HG02678 (cell line): ENCODE measurements at regions not wholly inside any gene's neighbourhood (a gene's known extent, or its start where the extent isn't known, plus 50 kb on each side); places are given as distances from the start of the nearest gene placed in this dataset.

Source experiments
- ATAC-seq: cut with Tn5 transposase; IDR thresholded peaks from one replicate; pipeline ENCODE4 v1.9.1; 2021; ENCODE audit warnings: mild to moderate bottlenecking, moderate library complexity; ENCODE audit not compliant: unreplicated experiment

DNA sequence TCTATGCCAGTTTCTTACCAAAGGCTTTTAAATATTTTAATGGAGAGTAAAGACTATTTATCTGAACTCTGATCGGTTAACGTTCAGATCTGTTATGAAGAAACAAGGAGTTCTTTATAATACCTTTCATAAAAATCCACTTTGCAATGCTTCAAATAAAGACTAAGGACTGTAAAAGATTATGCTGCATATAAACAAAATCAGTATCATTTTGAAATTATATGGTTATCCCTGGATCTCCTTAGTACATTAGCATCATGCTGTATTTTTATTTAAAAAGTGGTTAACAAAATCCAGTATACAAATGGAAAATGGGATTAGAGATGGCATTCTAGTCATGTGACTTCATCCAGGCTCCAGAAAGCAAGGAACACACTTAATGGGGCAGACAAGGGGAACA is 386.8 kb downstream of the LMO4 start:
- ATAC-seq, result no peak

DNA sequence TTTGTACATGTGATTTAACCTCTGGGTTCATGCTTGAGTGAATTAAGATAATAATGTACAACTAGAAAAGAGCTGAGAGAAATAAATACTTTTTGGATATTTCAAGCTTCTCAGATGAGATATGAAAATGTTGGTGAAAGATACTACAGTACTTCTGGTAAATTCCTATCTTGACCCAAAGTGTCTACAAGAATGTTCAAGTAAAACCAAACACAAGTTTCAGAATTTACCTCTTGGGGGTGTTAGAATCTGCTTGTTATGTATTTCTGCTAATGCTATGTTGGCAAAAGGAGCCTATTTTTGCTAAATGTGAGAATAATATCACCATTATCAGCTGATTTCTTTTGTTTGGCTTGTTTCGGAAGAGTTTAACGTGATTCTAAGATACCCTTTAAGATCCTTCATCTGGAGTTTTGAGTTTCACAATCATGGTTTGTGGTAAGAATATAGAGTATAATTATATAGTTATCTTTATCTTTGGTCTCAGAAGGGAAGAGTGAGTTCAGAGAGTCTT is 388.5 kb downstream of the LMO4 start:
- no peak for ATAC-seq

DNA sequence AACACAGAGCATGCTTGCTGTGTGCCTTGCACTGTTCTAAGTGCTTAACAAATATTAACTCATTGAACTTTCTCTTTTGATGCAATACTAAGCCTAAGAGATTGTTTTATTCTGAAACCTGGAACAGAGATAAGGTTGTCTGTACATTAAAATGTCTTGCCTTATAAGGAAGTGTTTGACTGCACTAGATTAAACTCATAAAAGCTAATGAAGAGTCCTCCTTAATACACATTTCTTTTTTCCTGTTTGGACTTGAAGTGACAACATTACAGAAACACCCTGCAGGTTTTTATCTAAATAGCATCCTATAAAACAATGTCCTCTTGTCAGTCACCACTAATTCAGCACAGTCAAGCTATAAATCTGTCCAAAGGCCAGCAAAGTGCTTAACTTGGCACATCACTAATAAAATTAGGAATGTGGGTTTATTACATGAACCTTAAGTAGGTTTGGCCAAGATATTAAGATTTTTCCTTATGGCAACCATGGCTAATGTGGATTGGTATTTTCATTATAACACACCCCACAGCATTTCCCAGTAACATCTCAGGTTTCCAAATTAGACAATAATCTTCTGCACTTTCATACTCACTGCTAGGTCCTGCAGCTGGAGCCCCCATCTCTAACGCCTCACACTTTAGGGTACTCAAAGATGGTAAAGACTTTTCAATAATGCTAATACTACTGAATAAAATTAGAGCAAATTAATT is 389.7 kb downstream of the LMO4 start:
- no peak for ATAC-seq

DNA sequence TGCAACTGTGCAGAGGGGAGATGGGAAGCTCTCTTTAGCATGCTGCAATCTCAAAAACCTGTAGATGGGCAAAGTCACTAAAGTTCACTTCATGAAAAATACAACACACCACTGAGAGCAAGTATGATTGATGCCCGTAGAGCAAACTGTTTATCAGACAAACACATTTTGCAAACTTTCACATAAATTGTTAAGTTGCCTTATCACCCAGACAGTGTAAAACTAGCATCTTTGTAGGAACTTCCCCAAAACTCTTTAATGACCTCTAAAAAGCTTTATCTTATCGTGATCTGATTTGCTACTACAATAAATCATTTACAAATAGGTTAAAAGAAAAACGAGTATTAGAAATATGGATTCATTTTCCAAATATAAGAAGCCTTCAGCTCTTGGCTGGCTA is 391.0 kb downstream of the LMO4 start:
- no peak for ATAC-seq

DNA sequence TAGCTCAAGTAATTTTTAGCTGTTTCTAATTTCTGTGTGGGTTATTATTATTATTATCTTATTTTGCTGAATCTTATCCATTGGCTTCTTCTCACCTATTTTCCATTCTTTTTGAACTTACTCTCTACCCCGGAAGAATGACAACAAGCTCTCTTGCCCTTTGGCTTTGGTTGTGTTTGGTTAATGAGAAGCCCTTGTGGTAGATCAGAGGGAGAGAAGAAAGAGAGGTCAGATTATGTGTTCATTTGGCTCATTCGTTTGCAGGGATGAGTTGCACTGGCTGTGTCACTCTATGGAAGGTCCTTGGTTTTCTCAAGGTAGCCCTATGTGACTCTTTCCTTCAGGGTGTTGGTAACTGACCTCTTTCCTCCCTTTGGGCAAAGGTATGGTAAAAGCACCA is 391.9 kb downstream of the LMO4 start:
- no peak for ATAC-seq

DNA sequence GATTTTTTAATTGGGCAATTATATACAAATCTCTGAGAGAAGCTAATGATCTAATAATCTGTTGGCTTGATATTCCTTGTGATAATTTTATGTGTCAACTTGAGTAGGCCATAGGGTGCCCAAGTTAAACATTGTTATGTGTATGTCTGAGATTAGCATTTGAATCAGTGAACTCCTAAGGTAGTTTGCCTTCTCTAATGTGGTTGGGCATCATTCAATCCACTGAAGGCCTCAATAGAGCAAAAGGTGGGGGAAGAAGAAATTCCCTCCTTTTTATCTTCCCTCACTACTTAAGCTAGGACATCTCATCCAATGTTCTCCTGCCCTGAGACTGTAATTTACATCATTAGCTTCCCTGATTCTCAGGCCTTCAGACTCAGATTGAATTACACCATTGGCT is 394.5 kb downstream of the LMO4 start:
- no peak for ATAC-seq

DNA sequence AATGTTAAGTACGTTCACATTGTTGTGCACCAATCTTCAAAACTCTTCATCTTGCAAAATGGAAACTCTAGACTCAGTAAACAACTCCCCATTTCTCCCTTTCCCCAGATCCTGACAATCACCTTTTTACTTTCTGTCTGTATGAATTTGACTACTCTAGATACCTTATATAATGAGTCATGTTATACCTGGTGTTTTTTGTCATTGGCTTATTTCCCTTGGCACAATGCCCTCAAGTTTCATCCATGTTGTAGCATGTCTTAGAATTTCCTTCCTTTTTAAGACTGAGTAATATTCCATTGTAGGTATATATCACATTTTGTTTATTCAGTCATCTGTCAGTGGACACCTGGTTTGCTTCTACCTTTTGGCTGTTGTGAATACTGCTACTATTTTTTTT is 399.5 kb downstream of the LMO4 start:
- ATAC-seq, result no peak

DNA sequence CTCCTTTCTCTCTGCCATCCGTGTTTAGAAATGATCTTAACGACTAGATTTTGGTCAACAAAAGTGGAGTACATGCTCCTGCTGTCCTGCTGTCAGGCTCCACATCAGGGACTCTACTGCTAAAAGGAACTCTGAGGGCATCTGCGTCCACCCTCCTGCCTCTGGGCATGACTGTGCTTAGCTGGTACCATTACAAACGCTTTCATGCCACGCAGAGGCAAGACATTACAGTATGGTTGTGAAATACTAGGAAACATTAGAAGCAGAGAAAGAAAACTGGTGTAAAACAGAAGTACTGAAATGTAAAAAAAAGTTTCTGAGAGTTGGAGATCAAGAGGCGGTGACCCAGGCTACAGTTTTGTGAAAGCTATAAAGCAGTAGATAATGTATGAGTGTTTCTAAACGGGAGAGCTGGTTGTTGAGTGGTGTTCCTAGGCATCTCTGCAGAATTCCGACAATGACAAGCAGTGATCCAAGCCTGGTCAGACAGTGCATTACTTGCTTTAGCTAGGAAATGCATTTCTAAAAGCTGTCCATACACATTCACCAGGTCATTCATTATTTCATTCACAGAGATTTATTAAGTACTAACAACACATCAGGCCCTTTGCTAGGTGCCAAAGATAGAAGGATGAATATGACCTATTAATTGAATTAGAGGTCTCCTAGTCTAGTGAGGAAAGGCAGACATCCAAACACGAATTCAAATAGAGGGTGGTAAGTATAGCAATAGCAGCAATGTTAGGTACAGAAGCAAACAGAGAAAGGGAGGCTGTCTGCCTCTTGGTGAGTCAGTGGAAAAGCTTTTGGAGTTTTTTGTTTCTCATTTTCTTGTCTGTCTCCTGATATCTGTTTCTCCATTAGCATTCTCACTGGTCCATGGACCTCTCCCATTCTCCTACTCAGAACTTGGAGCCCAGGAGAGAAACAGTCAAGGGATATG is 401.9 kb downstream of the LMO4 start:
- ATAC-seq, result no peak

DNA sequence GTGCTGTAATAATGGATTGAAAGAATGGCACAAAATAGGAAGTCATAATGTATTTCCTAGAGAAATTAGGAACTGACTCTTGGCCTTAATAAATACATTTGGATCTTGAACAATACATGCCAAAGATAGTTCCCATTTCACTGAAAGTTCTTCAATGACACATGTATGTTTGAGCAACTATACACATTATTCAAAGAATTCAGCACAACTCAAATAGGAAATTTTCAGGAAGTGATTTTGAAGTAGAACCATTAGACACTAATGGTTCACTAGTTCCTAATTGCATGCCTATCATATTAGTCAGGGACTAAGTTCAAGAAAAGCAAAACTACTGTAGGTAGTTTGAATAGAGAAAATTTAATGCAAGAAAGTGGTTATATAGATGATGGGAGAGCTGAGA is 404.7 kb downstream of the LMO4 start:
- no peak for ATAC-seq

DNA sequence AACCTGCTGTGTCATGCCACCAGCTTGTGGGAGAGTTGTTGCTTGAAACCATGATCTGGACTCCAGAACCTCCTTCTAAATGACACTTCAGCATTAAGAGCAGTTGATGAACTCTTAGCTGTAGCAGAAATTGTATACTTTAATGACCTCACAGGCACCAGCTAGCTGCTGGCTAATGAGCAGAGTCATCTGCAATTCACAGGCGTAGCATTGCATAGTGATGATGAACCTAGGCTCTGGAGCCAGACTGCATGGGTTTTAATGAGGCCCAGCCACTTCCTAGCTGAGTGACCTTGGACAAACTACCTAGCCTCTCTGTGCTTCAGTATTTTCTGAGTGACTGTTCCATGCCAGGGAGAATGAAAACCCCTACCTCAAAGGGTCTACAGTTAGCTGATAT is 407.1 kb downstream of the LMO4 start:
- no peak for ATAC-seq

DNA sequence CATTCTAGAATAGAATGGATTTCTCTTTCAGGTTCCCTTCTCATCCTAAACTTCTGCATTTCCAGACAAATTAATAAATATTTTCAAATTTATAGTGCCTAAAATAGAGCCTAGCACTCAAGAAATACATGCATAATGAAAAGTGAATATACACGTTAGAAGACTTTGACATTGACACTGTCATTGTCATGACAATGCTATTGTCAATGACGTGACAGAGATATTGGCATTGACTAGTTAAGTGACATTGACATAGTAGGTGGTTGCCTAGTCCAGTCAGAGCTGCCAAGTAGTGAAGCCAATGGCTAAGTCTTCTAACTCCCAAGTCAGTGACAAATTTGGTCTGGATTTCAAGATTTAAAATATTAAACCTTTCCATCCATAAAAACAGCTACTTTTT is 410.5 kb downstream of the LMO4 start:
- no peak for ATAC-seq

DNA sequence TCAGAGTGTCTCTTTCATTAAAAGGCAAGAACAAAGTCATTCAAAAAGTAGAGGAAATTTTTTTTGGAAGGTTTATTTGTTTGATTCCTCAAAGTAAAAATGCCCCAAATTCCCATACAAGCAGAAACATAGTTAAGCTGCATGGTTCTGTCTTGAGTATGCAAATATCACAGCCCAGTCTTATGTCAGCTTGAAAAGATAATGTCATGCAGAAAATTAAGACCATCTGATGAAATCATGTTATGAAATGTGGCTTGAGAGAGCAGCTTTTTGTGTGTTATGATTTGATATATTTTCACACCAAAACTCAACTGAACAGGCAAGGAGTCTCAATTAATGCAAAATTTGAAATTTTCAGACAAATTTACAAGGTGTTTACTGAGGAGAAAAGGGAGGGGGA is 411.0 kb downstream of the LMO4 start:
- ATAC-seq, result no peak

DNA sequence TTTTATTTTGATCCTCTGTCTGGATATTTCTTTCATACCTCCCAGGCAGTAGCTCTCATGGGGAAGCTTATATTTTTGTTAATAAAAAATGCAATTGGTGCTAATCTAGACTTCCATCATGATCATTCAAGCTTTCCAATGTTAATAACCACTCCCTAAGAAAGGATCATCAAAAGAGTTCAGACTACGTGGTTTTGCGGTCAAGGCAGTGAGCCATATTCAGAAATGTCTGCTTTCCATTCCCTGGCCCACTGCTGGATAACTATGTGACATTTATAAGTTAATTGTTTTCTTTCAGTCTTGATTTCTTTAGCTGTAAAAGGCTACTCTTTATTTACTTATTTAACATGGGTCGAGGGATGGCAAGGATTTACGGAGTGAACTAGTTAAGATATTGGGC is 414.6 kb downstream of the LMO4 start:
- ATAC-seq, result no peak

DNA sequence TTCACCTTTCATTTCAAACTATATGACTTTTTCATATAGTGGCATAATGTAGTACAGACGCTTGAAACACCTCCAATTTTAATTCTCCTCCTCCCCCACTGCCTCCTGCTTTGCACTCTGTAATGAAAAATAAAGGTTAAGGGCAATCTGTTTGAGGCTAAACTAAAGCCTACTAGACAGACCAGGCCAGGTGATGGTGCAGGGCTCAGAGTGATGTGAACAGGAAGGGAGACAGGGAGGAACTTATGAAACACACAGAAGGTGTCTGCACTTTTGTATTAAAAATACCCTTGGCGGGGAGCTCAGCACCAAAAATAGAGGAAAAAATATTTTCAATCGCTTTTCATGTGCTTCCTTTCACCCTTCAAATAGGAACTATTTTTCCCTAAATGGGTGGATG is 415.4 kb downstream of the LMO4 start:
- ATAC-seq, result no peak

DNA sequence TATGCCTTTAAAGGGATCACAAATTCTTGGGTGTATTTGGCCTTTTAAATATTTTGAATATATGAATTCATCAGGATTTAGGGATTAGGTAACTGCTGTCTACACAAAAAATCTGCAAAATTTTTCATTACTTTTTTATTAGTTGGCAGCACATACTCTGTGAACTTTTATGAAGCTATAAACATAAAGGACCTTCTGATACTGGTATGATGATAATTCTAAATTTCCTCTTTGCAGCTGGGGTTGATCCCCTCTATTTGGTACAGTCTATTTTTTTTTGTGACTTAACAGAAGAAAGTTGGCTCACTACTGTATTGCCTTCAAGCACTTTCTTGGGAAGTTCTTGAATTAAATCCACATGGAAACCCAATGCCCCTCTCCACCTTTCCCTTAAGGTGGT is 416.1 kb downstream of the LMO4 start:
- no peak for ATAC-seq

DNA sequence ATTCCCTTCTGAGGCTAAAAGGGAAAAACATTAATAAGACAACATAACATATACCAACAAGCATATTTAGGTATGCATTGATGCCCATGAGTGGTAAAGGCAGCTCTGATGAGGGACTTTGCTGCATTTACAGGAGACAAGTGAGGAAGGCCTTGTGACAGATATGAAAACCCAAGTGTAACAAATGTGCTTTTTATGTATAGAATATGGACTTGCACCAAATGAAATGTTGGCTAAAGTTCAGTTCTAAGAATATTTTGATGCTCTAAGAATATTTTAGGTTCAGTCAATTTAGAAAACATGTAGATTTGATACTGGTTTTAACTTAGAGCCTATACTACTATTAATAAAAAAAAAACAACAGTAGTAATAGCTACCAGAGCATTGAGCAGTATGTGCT is 424.7 kb downstream of the LMO4 start:
- ATAC-seq, result no peak

DNA sequence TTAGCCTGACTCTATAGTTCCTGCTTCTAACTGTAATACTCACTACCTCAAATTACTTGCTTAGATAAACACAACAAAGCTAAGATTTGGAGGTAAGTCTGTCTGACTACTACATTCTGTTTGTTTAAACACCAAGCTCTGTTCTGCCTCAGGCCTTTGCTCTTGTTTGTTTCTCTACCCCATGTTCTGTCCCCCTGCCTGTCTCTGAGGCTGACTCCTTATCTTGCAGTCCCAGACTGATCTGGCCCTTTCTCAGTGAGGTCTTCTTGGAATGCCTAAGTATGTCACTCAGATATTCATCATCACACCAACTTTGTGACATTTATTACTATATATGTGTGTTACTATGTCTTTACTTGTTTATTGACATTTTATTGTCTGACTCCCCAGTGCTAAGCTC is 425.5 kb downstream of the LMO4 start:
- no peak for ATAC-seq

DNA sequence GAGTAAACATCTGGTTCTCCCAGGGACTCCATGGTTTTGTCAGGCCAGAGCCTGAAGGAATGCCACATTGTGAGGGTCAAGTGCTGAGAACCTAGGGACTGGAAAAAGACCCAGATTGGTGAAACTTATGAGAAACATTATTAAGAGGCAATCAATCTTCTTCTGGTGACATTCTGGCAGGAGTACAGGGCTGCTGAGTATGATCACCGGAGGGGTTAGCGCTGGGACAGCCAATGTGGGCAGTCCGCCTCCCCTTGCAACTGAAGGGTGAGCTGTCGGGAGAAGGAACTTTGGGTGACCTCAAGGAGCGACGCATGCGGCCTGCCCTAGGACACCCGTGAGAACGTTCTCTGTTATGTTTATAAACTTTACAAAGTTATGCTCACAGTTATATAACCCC is 429.0 kb downstream of the LMO4 start:
- no peak for ATAC-seq

DNA sequence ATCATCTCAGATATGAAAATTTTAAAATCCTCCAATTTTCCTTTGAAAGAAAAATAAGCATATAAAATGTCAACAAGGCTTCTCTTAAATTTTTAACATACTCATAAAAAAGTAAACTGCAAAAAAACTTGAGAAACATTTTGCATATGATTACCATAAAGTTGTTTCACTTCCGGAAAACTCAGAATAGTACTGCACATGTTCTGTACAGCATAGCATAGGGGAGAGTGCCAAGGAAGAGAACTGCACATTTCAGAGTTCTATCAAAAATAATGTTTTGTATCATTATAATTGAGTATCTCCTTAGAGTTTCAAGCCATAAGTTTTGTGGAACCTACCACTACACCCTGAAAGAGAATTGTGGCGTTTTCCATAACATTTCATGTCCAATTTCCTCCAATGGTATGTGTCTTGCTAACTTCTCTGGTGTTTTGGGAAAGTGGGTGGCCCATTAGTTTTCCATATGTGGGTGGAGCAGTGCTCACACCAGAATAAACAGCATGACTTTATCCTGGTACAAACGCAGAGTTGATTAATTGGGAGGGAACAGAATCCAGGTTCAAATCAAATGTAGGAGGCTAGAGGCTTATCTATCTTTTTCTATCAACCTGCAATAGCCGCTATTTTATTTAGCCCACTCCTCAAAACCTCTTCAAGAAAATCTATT is 430.9 kb downstream of the LMO4 start:
- ATAC-seq, result no peak

DNA sequence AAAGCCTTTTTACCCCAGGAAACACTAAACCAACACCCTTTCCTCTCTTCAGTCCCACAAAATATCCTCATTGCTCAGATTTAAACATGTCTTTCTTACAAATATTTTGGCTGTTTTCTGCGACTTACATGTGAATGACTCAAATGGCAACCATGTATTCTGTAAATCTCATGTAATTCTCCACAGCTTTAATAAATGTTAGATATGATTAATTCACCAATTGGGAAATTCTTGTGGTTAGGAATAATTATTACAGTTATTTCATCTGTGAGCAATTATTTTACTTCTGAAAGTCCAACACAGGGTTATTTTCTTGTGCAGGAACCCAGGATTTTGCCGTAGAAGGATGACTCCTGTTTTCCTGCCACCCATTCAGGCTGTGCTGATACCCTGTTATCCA is 431.5 kb downstream of the LMO4 start:
- no peak for ATAC-seq

DNA sequence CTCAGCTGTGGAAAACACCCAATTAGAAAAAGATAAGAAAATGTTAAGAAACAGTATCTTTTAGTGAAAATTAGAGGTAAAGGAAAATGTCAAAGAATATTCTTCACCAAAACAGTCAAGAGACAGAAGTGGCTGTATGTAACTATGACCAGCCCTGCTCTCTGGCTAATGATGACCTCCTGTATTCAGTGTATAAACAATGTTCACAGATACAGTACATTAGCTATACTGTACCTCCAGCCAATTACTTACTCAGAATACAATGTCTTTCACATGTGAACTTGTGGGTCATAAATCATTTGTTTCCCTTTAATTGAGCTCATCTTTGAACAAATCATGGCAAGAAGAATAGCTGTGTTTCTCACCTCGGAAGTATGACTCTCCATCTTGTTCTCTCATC is 432.0 kb downstream of the LMO4 start:
- no peak for ATAC-seq

DNA sequence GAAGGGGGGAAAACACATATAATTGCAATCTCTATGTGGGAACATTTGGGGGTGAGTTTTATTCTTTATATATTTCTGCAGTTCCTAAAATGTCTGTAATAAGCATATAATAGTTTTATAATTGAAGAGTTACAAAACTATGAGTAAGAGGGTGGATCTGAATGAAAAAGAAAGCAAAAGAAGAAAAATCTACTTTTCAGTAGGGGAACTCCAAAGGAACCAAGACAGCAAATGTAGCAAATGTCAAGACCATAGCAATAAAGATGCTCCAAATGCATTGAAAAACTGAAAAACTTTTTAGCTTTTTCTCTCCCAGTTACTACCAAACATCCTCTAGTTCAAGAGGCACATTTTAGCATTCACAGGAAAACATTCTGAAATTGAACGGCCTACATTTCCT is 434.8 kb downstream of the LMO4 start:
- ATAC-seq, result no peak
